ENCODE measurements at regions not wholly inside any gene's neighbourhood (a gene's known extent, or its start where the extent isn't known, plus 50 kb on each side); places are given as distances from the start of the nearest gene placed in this dataset.

DNA sequence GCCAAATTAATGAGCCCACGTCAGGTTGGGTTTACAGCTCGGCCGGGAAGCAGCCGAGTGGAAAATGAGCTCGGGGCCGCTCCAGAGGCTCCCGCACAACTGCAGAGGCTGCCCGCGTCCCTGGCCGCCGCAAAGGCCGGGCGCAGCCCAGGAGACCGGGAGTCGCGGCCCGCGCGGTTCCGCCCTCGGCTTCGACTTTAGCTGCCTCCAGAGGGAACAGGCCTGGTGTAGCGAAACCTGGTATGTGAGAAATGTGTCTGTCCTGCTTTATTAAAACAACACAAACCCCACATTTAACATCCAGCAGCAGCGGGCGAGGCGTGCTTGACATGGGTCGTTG lies 66.2 kb downstream of the FOXD1 start:
- TF ChIP-seq, protein P1, sequence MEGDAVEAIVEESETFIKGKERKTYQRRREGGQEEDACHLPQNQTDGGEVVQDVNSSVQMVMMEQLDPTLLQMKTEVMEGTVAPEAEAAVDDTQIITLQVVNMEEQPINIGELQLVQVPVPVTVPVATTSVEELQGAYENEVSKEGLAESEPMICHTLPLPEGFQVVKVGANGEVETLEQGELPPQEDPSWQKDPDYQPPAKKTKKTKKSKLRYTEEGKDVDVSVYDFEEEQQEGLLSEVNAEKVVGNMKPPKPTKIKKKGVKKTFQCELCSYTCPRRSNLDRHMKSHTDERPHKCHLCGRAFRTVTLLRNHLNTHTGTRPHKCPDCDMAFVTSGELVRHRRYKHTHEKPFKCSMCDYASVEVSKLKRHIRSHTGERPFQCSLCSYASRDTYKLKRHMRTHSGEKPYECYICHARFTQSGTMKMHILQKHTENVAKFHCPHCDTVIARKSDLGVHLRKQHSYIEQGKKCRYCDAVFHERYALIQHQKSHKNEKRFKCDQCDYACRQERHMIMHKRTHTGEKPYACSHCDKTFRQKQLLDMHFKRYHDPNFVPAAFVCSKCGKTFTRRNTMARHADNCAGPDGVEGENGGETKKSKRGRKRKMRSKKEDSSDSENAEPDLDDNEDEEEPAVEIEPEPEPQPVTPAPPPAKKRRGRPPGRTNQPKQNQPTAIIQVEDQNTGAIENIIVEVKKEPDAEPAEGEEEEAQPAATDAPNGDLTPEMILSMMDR (IDR thresholded peaks at IDR 0.05) = no peak
- TF ChIP-seq POLR2A (IDR thresholded peaks at IDR 0.05) (no peak), POLR2AphosphoS5 (IDR thresholded peaks at IDR 0.05) (no peak)

All from stomach (tissue), 4 donors.